K562 (cell line): ENCODE measurements at regions not wholly inside any gene's neighbourhood (a gene's known extent, or its start where the extent isn't known, plus 50 kb on each side); places are given as distances from the start of the nearest gene placed in this dataset.

Source experiments
- ATAC-seq: fragments of 200-7000 bp; cut with Tn5 transposase; 3 replicates; pipeline ENCODE4 v1.9.1; 2020; ENCODE audit warnings: moderate library complexity
- BruUV-seq: library from RNA; stranded (reverse); fragments of 400-500 nt; replicated peaks from 2 replicates; lab custom pipeline; 2021; lab: Mats Ljungman, UMichigan
- CTCF ChIA-PET: fragments of 300-600 bp; formaldehyde crosslinking; extraction: SDS; loops from one replicate; lab custom pipeline; 2021; ENCODE audit warnings: low intra/inter-chr PET ratio; lab: Yijun Ruan, JAX
- POLR2A ChIA-PET: fragments of 300-600, 350-650 bp; sonication (Branson Sonifier 250); formaldehyde crosslinking; extraction: SDS; loops from one replicate; lab custom pipeline; 2021; ENCODE audit warnings: antibody characterized with exemption, inconsistent platforms; lab: Yijun Ruan, JAX
- DNase-seq, 4 experiments: peaks; one replicate each; pipeline versions ENCODE4 v3.0.0 to v3.0.0-alpha.2; 2011 to 2018; ENCODE audit warnings: low spot score in 3 of 4, mixed read lengths in 3 of 4; ENCODE audit errors: extremely low read depth in 1 of 4
- FAIRE-seq: peaks from 2 replicates; lab custom pipeline; 2011; peaks lifted over from hg19 to GRCh38; lab: Jason Lieb, UNC
- H2AFZ ChIP-seq: 2 replicates; pipeline ENCODE4 v1.6.0; 2011; ENCODE audit warnings: low read depth, low read length, control low read depth, inconsistent platforms
- H3K27ac ChIP-seq: fragments of 200-600 bp; 3 replicates; pipeline ENCODE4 v1.8.0; 2011; ENCODE audit warnings: low read depth, mild to moderate bottlenecking, control low read depth, inconsistent platforms, low read length, moderate library complexity, mixed read lengths; ENCODE audit errors: extremely low read depth
- H3K27me3 ChIP-seq, 2 experiments: fragments of 300-600 bp in 1 of 2; 2 replicates in 1 of 2; 3 replicates in 1 of 2; pipeline versions ENCODE4 v1.6.0 to v1.8.0; 2011; ENCODE audit warnings: inconsistent platforms in 2 of 2, low read length in 2 of 2, mild to moderate bottlenecking in 1 of 2, mixed read lengths in 1 of 2, moderate library complexity in 1 of 2; ENCODE audit not compliant: control insufficient read depth in 2 of 2, insufficient read depth in 2 of 2
- H3K36me3 ChIP-seq: fragments of 300-600 bp; 3 replicates; pipeline ENCODE4 v1.8.0; 2011; ENCODE audit warnings: mild to moderate bottlenecking, low read length, inconsistent platforms; ENCODE audit not compliant: control insufficient read depth, insufficient read depth
- H3K4me1 ChIP-seq, 2 experiments: fragments of 200-600 bp in 1 of 2; replicated peaks in 1 of 2; 2 replicates in 1 of 2; 3 replicates in 1 of 2; pipeline versions ENCODE4 v1.5.1 to v1.8.0; 2011; ENCODE audit warnings: inconsistent platforms in 2 of 2, low read length in 2 of 2, mild to moderate bottlenecking in 1 of 2, mixed read lengths in 1 of 2, moderate library complexity in 1 of 2; ENCODE audit not compliant: control insufficient read depth in 2 of 2, insufficient read depth in 2 of 2
- H3K4me2 ChIP-seq: 2 replicates; pipeline ENCODE4 v1.6.1; 2011; ENCODE audit warnings: low read length, control low read depth, inconsistent platforms, mixed read lengths; ENCODE audit not compliant: insufficient read depth
- H3K4me3 ChIP-seq: fragments of 200-600 bp; sonication (generic), shearing (Covaris generic); 2 replicates; pipeline ENCODE4 v1.5.1; 2016; ENCODE audit warnings: control low read depth, inconsistent platforms
- H3K79me2 ChIP-seq: fragments of 200-600 bp; 3 replicates; pipeline ENCODE4 v1.8.0; 2011; ENCODE audit warnings: low read length, inconsistent platforms; ENCODE audit not compliant: control insufficient read depth, insufficient read depth
- H3K9ac ChIP-seq, 2 experiments: 2 replicates each; pipeline versions ENCODE4 v1.6.0 to v1.6.1; 2011; ENCODE audit warnings: low read depth in 2 of 2, low read length in 2 of 2, control low read depth in 1 of 2, inconsistent platforms in 1 of 2, mild to moderate bottlenecking in 1 of 2, mixed read lengths in 1 of 2; ENCODE audit not compliant: insufficient read depth in 1 of 2
- H3K9me1 ChIP-seq: one replicate; pipeline ENCODE4 v1.6.0; 2011; ENCODE audit warnings: inconsistent platforms, mild to moderate bottlenecking, low read length, moderate library complexity; ENCODE audit not compliant: control insufficient read depth, insufficient read depth
- H3K9me3 ChIP-seq: replicated peaks from 2 replicates; pipeline ENCODE4 v1.5.1; 2011; ENCODE audit warnings: low read depth, low read length, inconsistent platforms; ENCODE audit not compliant: control insufficient read depth, insufficient read depth
- H4K20me1 ChIP-seq: replicated peaks from 2 replicates; pipeline ENCODE4 v1.6.1; 2011; ENCODE audit warnings: low read length, inconsistent platforms, mixed read lengths; ENCODE audit not compliant: control insufficient read depth, insufficient read depth
- ATF3 ChIP-seq, 2 experiments: fragments of 450-650 bp in 1 of 2; sonication (generic) in 1 of 2; formaldehyde crosslinking in 1 of 2; IDR thresholded peaks in 1 of 2; conservative IDR thresholded peaks in 1 of 2; 2 replicates each; pipeline versions ENCODE4 v1.6.1 to v1.8.1; 2016 to 2023; ENCODE audit warnings: mild to moderate bottlenecking in 2 of 2, moderate library complexity in 2 of 2, inconsistent platforms in 1 of 2, missing genetic modification reagents in 1 of 2
- CBFA2T3 ChIP-seq: fragments of 450-650 bp; IDR thresholded peaks from 2 replicates; pipeline ENCODE4 v1.6.1; 2017
- CEBPG ChIP-seq, 3 experiments: fragments of 200-800 bp in 1 of 3; sonication (Bioruptor generic) in 1 of 3; sonication (generic) in 1 of 3; formaldehyde crosslinking in 1 of 3; IDR thresholded peaks in 2 of 3; conservative IDR thresholded peaks in 1 of 3; 2 replicates each; pipeline versions ENCODE4 v1.6.1 to v1.8.0; 2016 to 2022; ENCODE audit warnings: missing compliant biosample characterization in 2 of 3, missing genetic modification characterization in 2 of 3, mild to moderate bottlenecking in 1 of 3, missing genetic modification reagents in 1 of 3
- CHD2 ChIP-seq: IDR thresholded peaks from 2 replicates; pipeline ENCODE4 v1.6.1; 2011; ENCODE audit warnings: low read depth, low read length
- DPF2 ChIP-seq: fragments of 450-650 bp; IDR thresholded peaks from 2 replicates; pipeline ENCODE4 v1.6.1; 2016
- EGR1 ChIP-seq: fragments of 450-650 bp; conservative IDR thresholded peaks from 2 replicates; pipeline ENCODE4 v1.6.1; 2017; ENCODE audit warnings: mild to moderate bottlenecking
- EZH2 ChIP-seq: IDR thresholded peaks from 2 replicates; pipeline ENCODE4 v1.6.1; 2012; ENCODE audit warnings: low read depth, mild to moderate bottlenecking, inconsistent platforms, low read length, borderline replicate concordance
- FOSL1 ChIP-seq: fragments of 200-800 bp; sonication (Bioruptor generic); conservative IDR thresholded peaks from 2 replicates; pipeline ENCODE4 v1.6.1; 2016; ENCODE audit warnings: missing genetic modification characterization, missing compliant biosample characterization
- HDAC1 ChIP-seq, 2 experiments: fragments of 450-650 bp; IDR thresholded peaks; 2 replicates each; pipeline ENCODE4 v1.6.1; 2016 to 2017; ENCODE audit warnings: inconsistent platforms in 1 of 2, mild to moderate bottlenecking in 1 of 2, moderate library complexity in 1 of 2
- HDAC2 ChIP-seq: fragments of 450-650 bp; IDR thresholded peaks from 2 replicates; pipeline ENCODE4 v1.6.1; 2016; ENCODE audit warnings: mild to moderate bottlenecking
- JUN ChIP-seq, 2 experiments: sonication (generic) in 1 of 2; formaldehyde crosslinking in 1 of 2; IDR thresholded peaks; 2 replicates each; pipeline versions ENCODE4 v1.6.1 to v1.8.0; 2012 to 2022; ENCODE audit warnings: borderline replicate concordance in 2 of 2, mild to moderate bottlenecking in 2 of 2, improper control_type of control experiment in 1 of 2, low read depth in 1 of 2, low read length in 1 of 2, missing genetic modification reagents in 1 of 2
- JUND ChIP-seq, 2 experiments: IDR thresholded peaks; 2 replicates in 1 of 2; 3 replicates in 1 of 2; pipeline ENCODE4 v1.6.1; 2011; ENCODE audit warnings: borderline replicate concordance in 2 of 2, low read depth in 2 of 2, low read length in 2 of 2, improper control_type of control experiment in 1 of 2, missing biosample characterization in 1 of 2, missing genetic modification characterization in 1 of 2, missing genetic modification reagents in 1 of 2
- KDM1A ChIP-seq, 2 experiments: fragments of 450-650 bp; IDR thresholded peaks; 2 replicates each; pipeline ENCODE4 v1.6.1; 2016; ENCODE audit warnings: mild to moderate bottlenecking in 2 of 2
- PHF21A ChIP-seq: fragments of 450-650 bp; IDR thresholded peaks from 2 replicates; pipeline ENCODE4 v1.6.1; 2017; ENCODE audit warnings: low read depth, borderline replicate concordance
- SMARCA4 ChIP-seq: fragments of 450-650 bp; IDR thresholded peaks from 2 replicates; pipeline ENCODE4 v1.6.1; 2016
- TFAM ChIP-seq: fragments of 250-450 bp; sonication (Bioruptor Pico); conservative IDR thresholded peaks from 2 replicates; pipeline ENCODE4 v1.5.0; 2021; ENCODE audit warnings: mild to moderate bottlenecking, moderate library complexity
- ZNF699 ChIP-seq: fragments of 250-450 bp; sonication (Bioruptor Pico); IDR thresholded peaks from 2 replicates; pipeline ENCODE4 v1.8.0; 2021; ENCODE audit warnings: mild to moderate bottlenecking, moderate library complexity; ENCODE audit not compliant: insufficient replicate concordance
- WGBS: fragments of 100-300 bp; shearing (Covaris generic); methylation state at CpG from one replicate; pipeline ENCODE4 v1.1.6; 2016; ENCODE audit warnings: low coverage, mixed read lengths; ENCODE audit not compliant: insufficient coverage; ENCODE audit errors: missing lambda C conversion rate; 5-methylcytosine and 5-hydroxymethylcytosine counted together
- in situ Hi-C: fragments of 300-500 bp; cut with MboI; formaldehyde crosslinking; loops from 4 replicates; pipeline ENCODE4 v1.15.0; 2018; ENCODE audit warnings: inconsistent platforms, mixed read lengths
- intact Hi-C: fragments of 100-400 bp; cut with micrococcal nuclease; formaldehyde crosslinking; loops from 2 replicates; pipeline ENCODE4 v1.14.2; 2022
- TF ChIP-seq, protein P1 (sequence below): fragments of 250-450 bp; sonication (Bioruptor Pico); IDR thresholded peaks from 2 replicates; pipeline ENCODE4 v1.5.0; 2020; ENCODE audit warnings: mild to moderate bottlenecking
- TF ChIP-seq, protein P2 (sequence below): fragments of 450-650 bp; IDR thresholded peaks from 2 replicates; pipeline ENCODE4 v1.6.1; 2014; ENCODE audit warnings: low read depth, mild to moderate bottlenecking, moderate library complexity, borderline replicate concordance

- Histone ChIP-seq H3K9ac (no peak overlapping the region), H2AFZ (no peak overlapping the region), H3K36me3 (no peaks in the 10 kb centered on the region), H3K4me3 (no peak overlapping the region), H3K4me1 (peaks cover 3 to 35% of the 10 kb centered on the region in 2 experiments; a peak in 4 of 5 replicates), H3K4me2 (no peak overlapping the region), H3K79me2 (no peaks in the 10 kb centered on the region), H3K9me3 (no peaks in the 10 kb centered on the region), H3K9me1 (no peaks in the 10 kb centered on the region), H3K27ac (no peak overlapping the region), H3K27me3 (no peaks in the 10 kb centered on the region), H4K20me1 (no peaks in the 10 kb centered on the region)
- WGBS, result 52% methylated on average over 6 of the region's 6 CpGs
- no peak for ATAC-seq
- DNase-seq, result no peak
- FAIRE-seq, result no peak
- no TSS peak for BruUV-seq
- CTCF ChIA-PET, result no interaction called here
- intact Hi-C loops (no loop called here), in situ Hi-C loops (no loop called here)
- POLR2A ChIA-PET, result no interaction called here
- TF ChIP-seq KDM1A (IDR thresholded peaks at IDR 0.05) (peak; percentile 86 to 91), FOSL1 (tag) (peak; percentile 73), ZNF699 (CRISPR knock-in tag) (no peak), ATF3 (IDR thresholded peaks at IDR 0.05) (peak; percentile 83), ATF3 (CRISPR knock-in tag; conservative IDR thresholded peaks at IDR 0.05) (no peak), CHD2 (no peak), JUND (IDR thresholded peaks at IDR 0.05; ENCODE audit: borderline replicate concordance, low read depth, low read length) (peak; percentile 51; the same call in 1 of the 2 replicates), JUND (tag; IDR thresholded peaks at IDR 0.05; ENCODE audit: borderline replicate concordance, low read depth, low read length) (peak; percentile 31; the same call in 1 of the 3 replicates), DPF2 (0 out of 2 replicates have a peak, but pooled peaks have one; percentile 15), TFAM (no peak), CBFA2T3 (0 out of 2 replicates have a peak, but pooled peaks have one; percentile 7), PHF21A (peak; percentile 66; the same call in 1 of the 2 replicates), SMARCA4 (0 out of 2 replicates have a peak, but pooled peaks have one; percentile 13), JUN (IDR thresholded peaks at IDR 0.05; ENCODE audit: borderline replicate concordance, low read depth, low read length) (peak; percentile 30; the same call in 1 of the 2 replicates), JUN (CRISPR knock-in tag; IDR thresholded peaks at IDR 0.05; ENCODE audit: borderline replicate concordance) (no peak), EGR1 (peak; percentile 79), CEBPG (CRISPR knock-in tag; IDR thresholded peaks at IDR 0.05) (no peak), CEBPG (tag; conservative IDR thresholded peaks at IDR 0.05 in 1 of 2, IDR thresholded peaks at IDR 0.05 in 1 of 2) (peak in 1 of 2 experiments; percentile 51; a peak in 2 of 4 replicates), HDAC2 (0 out of 2 replicates have a peak, but pooled peaks have one; percentile 41), HDAC1 (IDR thresholded peaks at IDR 0.05) (peak in 1 of 2 experiments; percentile 29; a peak in 1 of 4 replicates), EZH2 (no peak)
- TF ChIP-seq, protein P1, sequence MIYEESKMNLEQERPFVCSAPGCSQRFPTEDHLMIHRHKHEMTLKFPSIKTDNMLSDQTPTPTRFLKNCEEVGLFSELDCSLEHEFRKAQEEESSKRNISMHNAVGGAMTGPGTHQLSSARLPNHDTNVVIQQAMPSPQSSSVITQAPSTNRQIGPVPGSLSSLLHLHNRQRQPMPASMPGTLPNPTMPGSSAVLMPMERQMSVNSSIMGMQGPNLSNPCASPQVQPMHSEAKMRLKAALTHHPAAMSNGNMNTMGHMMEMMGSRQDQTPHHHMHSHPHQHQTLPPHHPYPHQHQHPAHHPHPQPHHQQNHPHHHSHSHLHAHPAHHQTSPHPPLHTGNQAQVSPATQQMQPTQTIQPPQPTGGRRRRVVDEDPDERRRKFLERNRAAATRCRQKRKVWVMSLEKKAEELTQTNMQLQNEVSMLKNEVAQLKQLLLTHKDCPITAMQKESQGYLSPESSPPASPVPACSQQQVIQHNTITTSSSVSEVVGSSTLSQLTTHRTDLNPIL (CRISPR knock-in tag), result no peak
- TF ChIP-seq, protein P2, sequence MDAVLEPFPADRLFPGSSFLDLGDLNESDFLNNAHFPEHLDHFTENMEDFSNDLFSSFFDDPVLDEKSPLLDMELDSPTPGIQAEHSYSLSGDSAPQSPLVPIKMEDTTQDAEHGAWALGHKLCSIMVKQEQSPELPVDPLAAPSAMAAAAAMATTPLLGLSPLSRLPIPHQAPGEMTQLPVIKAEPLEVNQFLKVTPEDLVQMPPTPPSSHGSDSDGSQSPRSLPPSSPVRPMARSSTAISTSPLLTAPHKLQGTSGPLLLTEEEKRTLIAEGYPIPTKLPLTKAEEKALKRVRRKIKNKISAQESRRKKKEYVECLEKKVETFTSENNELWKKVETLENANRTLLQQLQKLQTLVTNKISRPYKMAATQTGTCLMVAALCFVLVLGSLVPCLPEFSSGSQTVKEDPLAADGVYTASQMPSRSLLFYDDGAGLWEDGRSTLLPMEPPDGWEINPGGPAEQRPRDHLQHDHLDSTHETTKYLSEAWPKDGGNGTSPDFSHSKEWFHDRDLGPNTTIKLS, result no peak
Observed at GRCh38 chr6:14765106-14765505, 480.8 kb upstream of the JARID2 start.
